HEK293 (cell line): ENCODE measurements at regions not wholly inside any gene's neighbourhood (a gene's known extent, or its start where the extent isn't known, plus 50 kb on each side); places are given as distances from the start of the nearest gene placed in this dataset.

ENCODE experiments used
- CTCF ChIA-PET: fragments of 350-600 bp; formaldehyde crosslinking; extraction: SDS; loops from one replicate; lab custom pipeline; 2021; ENCODE audit warnings: antibody characterized with exemption; lab: Yijun Ruan, JAX
- POLR2A ChIA-PET: fragments of 300-600 bp; formaldehyde crosslinking; extraction: SDS; loops from one replicate; lab custom pipeline; 2020; ENCODE audit warnings: antibody characterized with exemption, inconsistent platforms; lab: Yijun Ruan, JAX
- H3K27ac ChIP-seq: fragments of 200-500 bp; sonication (Bioruptor generic); 2 replicates; pipeline ENCODE4 v1.5.1; 2014; ENCODE audit warnings: low read depth, low read length, control low read depth, inconsistent platforms; ENCODE audit errors: extremely low read depth
- H3K36me3 ChIP-seq, 2 experiments: fragments of 200-500 bp in 1 of 2; sonication (Bioruptor generic) in 1 of 2; 1 replicate in 1 of 2; 2 replicates in 1 of 2; pipeline ENCODE4 v1.5.1; 2014 to 2017; ENCODE audit warnings: inconsistent platforms in 2 of 2, low read length in 2 of 2; ENCODE audit not compliant: control insufficient read depth in 2 of 2, insufficient read depth in 1 of 2
- H3K4me1 ChIP-seq: fragments of 200-500 bp; sonication (Bioruptor generic); 2 replicates; pipeline ENCODE4 v1.5.1; 2014; ENCODE audit warnings: mild to moderate bottlenecking, low read length, inconsistent platforms; ENCODE audit not compliant: control insufficient read depth, insufficient read depth
- H3K4me3 ChIP-seq: 2 replicates; pipeline ENCODE4 v1.5.1; 2011; ENCODE audit warnings: low read depth, mild to moderate bottlenecking, control low read depth, low read length, moderate library complexity
- H3K9me3 ChIP-seq: fragments of 200-500 bp; sonication (Bioruptor generic); 2 replicates; pipeline ENCODE4 v1.5.1; 2014; ENCODE audit warnings: low read depth, low read length, inconsistent platforms; ENCODE audit not compliant: control insufficient read depth, insufficient read depth
- ATF2 ChIP-seq: fragments of 450-650 bp; formaldehyde crosslinking; IDR thresholded peaks from 2 replicates; pipeline ENCODE4 v1.5.1; 2016; ENCODE audit warnings: missing biosample characterization, missing genetic modification characterization, low read depth
- GLIS2 ChIP-seq: fragments of 450-650 bp; formaldehyde crosslinking; IDR thresholded peaks from 2 replicates; pipeline ENCODE4 v1.5.1; 2016; ENCODE audit warnings: missing biosample characterization, missing genetic modification characterization
- IKZF3 ChIP-seq: fragments of 450-650 bp; IDR thresholded peaks from 2 replicates; pipeline ENCODE4 v1.5.0; 2018; ENCODE audit warnings: missing biosample characterization, mild to moderate bottlenecking, missing genetic modification characterization, moderate library complexity
- PRDM6 ChIP-seq: fragments of 450-650 bp; formaldehyde crosslinking; IDR thresholded peaks from 2 replicates; pipeline ENCODE4 v1.5.1; 2017; ENCODE audit warnings: missing biosample characterization, missing genetic modification characterization
- REPIN1 ChIP-seq: fragments of 450-650 bp; formaldehyde crosslinking; IDR thresholded peaks from 2 replicates; pipeline ENCODE4 v1.5.1; 2017; ENCODE audit warnings: missing biosample characterization, missing genetic modification characterization, low read depth
- TSHZ1 ChIP-seq: fragments of 450-650 bp; formaldehyde crosslinking; IDR thresholded peaks from 2 replicates; pipeline ENCODE4 v1.5.1; 2016; ENCODE audit warnings: missing biosample characterization, missing genetic modification characterization, borderline replicate concordance
- ZNF146 ChIP-seq: fragments of 450-650 bp; formaldehyde crosslinking; IDR thresholded peaks from 2 replicates; pipeline ENCODE4 v1.5.1; 2016; ENCODE audit warnings: missing biosample characterization, missing genetic modification characterization
- ZNF274 ChIP-seq, 2 experiments: fragments of 200-500 bp in 1 of 2; fragments of 450-650 bp in 1 of 2; sonication (Bioruptor generic) in 1 of 2; formaldehyde crosslinking in 1 of 2; IDR thresholded peaks; 2 replicates each; pipeline versions ENCODE4 v1.5.1 to v1.6.1; 2014 to 2016; ENCODE audit warnings: borderline replicate concordance in 1 of 2, inconsistent platforms in 1 of 2, low read length in 1 of 2, missing biosample characterization in 1 of 2, missing genetic modification characterization in 1 of 2
- ZNF324 ChIP-seq: fragments of 450-650 bp; formaldehyde crosslinking; IDR thresholded peaks from 2 replicates; pipeline ENCODE4 v1.5.1; 2016; ENCODE audit warnings: missing biosample characterization, missing genetic modification characterization
- ZNF449 ChIP-seq: fragments of 450-650 bp; formaldehyde crosslinking; IDR thresholded peaks from 2 replicates; pipeline ENCODE4 v1.5.1; 2017; ENCODE audit warnings: missing biosample characterization, mild to moderate bottlenecking, missing genetic modification characterization, moderate library complexity
- ZNF521 ChIP-seq: fragments of 450-650 bp; formaldehyde crosslinking; IDR thresholded peaks from 2 replicates; pipeline ENCODE4 v1.5.1; 2017; ENCODE audit warnings: missing biosample characterization, mild to moderate bottlenecking, missing genetic modification characterization
- ZNF558 ChIP-seq: fragments of 450-650 bp; formaldehyde crosslinking; IDR thresholded peaks from 2 replicates; pipeline ENCODE4 v1.5.1; 2016; ENCODE audit warnings: missing biosample characterization, missing genetic modification characterization
- ZNF624 ChIP-seq: fragments of 450-650 bp; formaldehyde crosslinking; IDR thresholded peaks from 2 replicates; pipeline ENCODE4 v1.5.1; 2017; ENCODE audit warnings: missing biosample characterization, missing genetic modification characterization
- ZNF664 ChIP-seq: fragments of 450-650 bp; formaldehyde crosslinking; IDR thresholded peaks from 2 replicates; pipeline ENCODE4 v1.5.1; 2016; ENCODE audit warnings: missing biosample characterization, missing genetic modification characterization
- ZNF777 ChIP-seq: fragments of 450-650 bp; formaldehyde crosslinking; IDR thresholded peaks from 2 replicates; pipeline ENCODE4 v1.5.1; 2017; ENCODE audit warnings: missing biosample characterization, missing genetic modification characterization, borderline replicate concordance
- ZNF785 ChIP-seq: fragments of 450-650 bp; formaldehyde crosslinking; IDR thresholded peaks from 2 replicates; pipeline ENCODE4 v1.5.1; 2016; ENCODE audit warnings: missing biosample characterization, missing genetic modification characterization
- TF ChIP-seq, protein P1 (sequence below): fragments of 450-650 bp; formaldehyde crosslinking; IDR thresholded peaks from 2 replicates; pipeline ENCODE4 v1.5.1; 2016; ENCODE audit warnings: missing biosample characterization, missing genetic modification characterization
- TF ChIP-seq, protein P2 (sequence below): fragments of 450-650 bp; formaldehyde crosslinking; IDR thresholded peaks from 2 replicates; pipeline ENCODE4 v1.5.0; 2017; ENCODE audit warnings: missing biosample characterization, missing genetic modification characterization, borderline replicate concordance

DNA sequence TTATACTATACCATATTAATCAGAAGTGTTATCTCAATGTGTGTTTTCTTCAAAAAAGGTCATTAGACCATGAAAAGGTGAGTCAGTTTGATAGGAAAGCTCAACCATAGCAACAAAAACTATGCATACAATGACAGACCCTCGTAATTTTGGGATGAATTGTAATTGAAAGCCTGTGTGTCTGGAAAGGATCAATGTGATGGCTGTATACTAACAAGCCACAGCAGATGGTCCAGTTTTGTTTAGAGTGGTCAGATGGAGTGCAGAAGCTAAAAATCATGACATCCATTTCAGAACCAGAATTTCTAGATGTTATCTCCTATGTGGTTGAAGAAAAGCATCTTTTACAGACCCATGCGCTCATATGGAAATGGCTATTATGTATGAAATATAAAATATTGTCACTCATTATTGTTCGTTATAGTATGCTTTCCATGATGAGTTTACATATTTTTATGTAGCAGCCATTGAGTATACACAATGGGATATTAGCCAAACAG, 88.3 kb upstream of the CNTNAP2 start:
- CTCF ChIA-PET: no interaction called here

More for the DNA sequence above, 88.3 kb upstream of the CNTNAP2 start:
- Histone ChIP-seq H3K27ac (no peak overlapping the region), H3K4me1 (no peaks in the 10 kb centered on the region), H3K36me3 (no peaks in the 10 kb centered on the region), H3K9me3 (no peaks in the 10 kb centered on the region), H3K4me3 (no peak overlapping the region)
- TF ChIP-seq ZNF785 (tag by site-specific recombination) (no peak), ZNF274 (IDR thresholded peaks at IDR 0.05; ENCODE audit: low read length) (no peak), ZNF274 (tag by site-specific recombination; IDR thresholded peaks at IDR 0.05; ENCODE audit: borderline replicate concordance) (no peak), ZNF664 (no peak), TSHZ1 (tag by site-specific recombination) (no peak), ZNF449 (no peak), PRDM6 (tag by site-specific recombination) (no peak), ZNF558 (tag by site-specific recombination) (no peak), REPIN1 (tag by site-specific recombination) (no peak), ZNF777 (tag by site-specific recombination) (no peak), ZNF324 (no peak), GLIS2 (tag by site-specific recombination) (no peak), IKZF3 (tag by site-specific recombination) (no peak), ZNF624 (tag by site-specific recombination) (no peak), ATF2 (no peak), ZNF146 (tag by site-specific recombination) (no peak), ZNF521 (tag by site-specific recombination) (no peak)
- TF ChIP-seq, protein P1, sequence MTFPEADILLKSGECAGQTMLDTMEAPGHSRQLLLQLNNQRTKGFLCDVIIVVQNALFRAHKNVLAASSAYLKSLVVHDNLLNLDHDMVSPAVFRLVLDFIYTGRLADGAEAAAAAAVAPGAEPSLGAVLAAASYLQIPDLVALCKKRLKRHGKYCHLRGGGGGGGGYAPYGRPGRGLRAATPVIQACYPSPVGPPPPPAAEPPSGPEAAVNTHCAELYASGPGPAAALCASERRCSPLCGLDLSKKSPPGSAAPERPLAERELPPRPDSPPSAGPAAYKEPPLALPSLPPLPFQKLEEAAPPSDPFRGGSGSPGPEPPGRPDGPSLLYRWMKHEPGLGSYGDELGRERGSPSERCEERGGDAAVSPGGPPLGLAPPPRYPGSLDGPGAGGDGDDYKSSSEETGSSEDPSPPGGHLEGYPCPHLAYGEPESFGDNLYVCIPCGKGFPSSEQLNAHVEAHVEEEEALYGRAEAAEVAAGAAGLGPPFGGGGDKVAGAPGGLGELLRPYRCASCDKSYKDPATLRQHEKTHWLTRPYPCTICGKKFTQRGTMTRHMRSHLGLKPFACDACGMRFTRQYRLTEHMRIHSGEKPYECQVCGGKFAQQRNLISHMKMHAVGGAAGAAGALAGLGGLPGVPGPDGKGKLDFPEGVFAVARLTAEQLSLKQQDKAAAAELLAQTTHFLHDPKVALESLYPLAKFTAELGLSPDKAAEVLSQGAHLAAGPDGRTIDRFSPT (tag by site-specific recombination): no peak
- TF ChIP-seq, protein P2, sequence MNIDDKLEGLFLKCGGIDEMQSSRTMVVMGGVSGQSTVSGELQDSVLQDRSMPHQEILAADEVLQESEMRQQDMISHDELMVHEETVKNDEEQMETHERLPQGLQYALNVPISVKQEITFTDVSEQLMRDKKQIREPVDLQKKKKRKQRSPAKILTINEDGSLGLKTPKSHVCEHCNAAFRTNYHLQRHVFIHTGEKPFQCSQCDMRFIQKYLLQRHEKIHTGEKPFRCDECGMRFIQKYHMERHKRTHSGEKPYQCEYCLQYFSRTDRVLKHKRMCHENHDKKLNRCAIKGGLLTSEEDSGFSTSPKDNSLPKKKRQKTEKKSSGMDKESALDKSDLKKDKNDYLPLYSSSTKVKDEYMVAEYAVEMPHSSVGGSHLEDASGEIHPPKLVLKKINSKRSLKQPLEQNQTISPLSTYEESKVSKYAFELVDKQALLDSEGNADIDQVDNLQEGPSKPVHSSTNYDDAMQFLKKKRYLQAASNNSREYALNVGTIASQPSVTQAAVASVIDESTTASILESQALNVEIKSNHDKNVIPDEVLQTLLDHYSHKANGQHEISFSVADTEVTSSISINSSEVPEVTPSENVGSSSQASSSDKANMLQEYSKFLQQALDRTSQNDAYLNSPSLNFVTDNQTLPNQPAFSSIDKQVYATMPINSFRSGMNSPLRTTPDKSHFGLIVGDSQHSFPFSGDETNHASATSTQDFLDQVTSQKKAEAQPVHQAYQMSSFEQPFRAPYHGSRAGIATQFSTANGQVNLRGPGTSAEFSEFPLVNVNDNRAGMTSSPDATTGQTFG: no peak
- TF ChIP-seq, all 188 proteins: peak for 0
- POLR2A ChIA-PET: no interaction called here
